ENCODE measurements at regions not wholly inside any gene's neighbourhood (a gene's known extent, or its start where the extent isn't known, plus 50 kb on each side); places are given as distances from the start of the nearest gene placed in this dataset.

DNA sequence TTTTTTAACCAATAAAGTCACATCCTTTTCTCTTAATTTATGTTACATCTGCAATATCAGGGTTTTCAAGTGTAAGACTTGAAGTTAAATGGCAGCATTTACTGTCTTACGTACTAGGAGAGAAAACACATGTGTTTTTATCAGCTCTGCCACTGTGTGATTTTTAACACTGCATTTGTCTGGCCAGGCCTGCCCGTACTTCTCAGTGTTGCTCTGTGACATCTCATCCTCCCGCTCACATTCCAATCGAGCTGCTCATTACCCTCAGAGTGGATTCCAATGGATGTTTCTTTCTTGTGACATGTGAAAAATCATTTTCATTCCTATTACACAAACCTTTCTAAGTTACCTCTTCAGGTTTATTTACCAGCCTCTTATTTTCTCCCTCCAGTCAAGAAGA, 420.3 kb downstream of the FAT4 start:
- no peak for DNase-seq (ENCODE audit: extremely low read depth, low read depth, low spot score)

DNA sequence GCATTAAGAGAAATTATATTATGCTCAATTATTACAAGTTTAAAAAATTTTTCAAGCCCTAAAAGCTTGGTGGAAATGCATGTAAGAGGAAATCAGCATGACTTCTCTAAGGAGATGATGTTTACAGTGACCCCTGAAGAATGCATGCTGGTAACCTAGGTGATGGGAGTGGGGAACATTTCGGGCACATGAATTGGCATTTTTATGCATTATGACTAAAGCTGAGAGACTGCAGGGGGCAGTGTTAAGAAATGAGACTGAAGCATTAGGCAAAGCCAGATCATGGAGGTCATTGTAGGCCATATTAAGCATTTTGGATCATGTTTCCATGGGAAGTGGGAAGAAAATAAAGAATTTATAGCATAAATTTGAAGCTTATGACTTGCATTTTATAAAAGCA, 421.3 kb downstream of the FAT4 start:
- DNase-seq (ENCODE audit: extremely low read depth, low read depth, low spot score): no peak

- peak; percentile 92 for DNase-seq (ENCODE audit: extremely low read depth, low read depth, low spot score)
These were observed 425.0 kb downstream of the FAT4 start for GRCh38 chr4:125739760-125740159.

DNA sequence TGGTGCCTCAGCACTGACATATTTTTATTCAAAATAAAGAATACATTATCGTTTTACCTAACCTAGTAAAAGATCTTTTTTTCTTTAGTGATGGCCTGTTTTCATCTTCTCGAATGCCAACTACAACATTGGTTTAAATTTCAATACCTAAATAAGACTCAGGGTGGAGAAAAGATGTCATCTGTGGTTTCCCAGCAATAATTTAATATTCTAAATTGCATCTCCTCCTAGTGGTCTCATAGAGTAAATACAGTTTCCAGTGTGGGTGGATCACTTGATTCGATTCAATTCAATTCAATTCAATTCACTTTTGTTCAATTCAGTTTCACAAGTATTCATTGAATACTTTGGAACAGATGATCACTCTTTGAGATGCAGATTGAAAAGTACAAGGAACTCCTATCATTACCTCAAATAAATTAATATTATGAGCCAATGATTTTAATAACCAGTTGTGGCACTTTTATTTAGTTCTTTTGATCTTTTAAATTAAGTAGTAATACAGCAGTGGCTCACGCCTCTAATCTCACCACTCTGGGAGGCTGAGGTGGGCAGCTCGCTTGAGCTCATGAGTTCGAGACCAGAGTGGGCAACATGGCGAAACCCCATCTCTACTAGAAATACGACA, 427.2 kb downstream of the FAT4 start:
- DNase-seq (ENCODE audit: extremely low read depth, low read depth, low spot score): no peak

GRCh38 chr4:125744891-125745364, 430.2 kb downstream of the FAT4 start:
- DNase-seq (ENCODE audit: extremely low read depth, low read depth, low spot score): no peak

GRCh38 chr4:125749354-125749753, 434.6 kb downstream of the FAT4 start:
- no peak for DNase-seq (ENCODE audit: extremely low read depth, low read depth, low spot score)

DNA sequence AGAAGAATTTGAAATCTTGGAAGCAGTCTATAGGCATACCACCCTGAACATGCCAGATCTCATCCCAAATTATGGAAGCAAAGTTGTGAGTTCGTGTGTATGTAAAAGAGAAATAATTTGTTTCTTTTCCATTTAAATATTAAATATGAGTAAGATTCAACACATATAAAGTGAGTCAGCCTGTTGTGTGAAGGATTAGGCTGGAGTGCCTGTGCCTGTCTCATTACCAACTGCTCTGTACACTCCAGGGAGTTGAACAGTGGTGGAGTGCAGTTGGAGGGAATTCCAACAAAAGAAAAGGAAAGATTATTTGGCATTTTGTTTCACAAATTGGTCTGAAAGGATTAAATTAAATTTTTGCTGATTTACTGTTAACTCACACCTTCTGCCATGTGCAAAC, 435.6 kb downstream of the FAT4 start:
- no peak for DNase-seq (ENCODE audit: extremely low read depth, low read depth, low spot score)

- no peak for DNase-seq (ENCODE audit: extremely low read depth, low read depth, low spot score)
These were observed 436.2 kb downstream of the FAT4 start for GRCh38 chr4:125750828-125751466.

DNA sequence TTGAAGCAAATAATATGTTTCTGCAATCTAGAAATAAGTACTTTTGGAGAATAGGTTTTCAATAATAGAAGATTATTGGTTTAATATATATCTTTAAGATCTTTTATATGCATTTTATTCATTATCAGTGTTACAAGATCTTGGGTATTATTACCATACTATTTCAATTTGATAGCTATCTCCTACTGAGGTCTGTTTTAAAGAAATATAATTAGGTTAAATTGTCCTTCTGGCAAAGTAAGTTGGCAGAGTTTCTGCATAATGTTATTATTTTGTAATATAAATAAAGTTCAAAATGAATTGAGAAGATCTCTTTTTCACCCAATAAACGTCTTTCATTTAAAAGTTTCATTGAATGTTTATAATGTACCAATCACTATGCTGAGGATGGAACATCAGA, 443.7 kb downstream of the FAT4 start:
- no peak for DNase-seq (ENCODE audit: extremely low read depth, low read depth, low spot score)

DNA sequence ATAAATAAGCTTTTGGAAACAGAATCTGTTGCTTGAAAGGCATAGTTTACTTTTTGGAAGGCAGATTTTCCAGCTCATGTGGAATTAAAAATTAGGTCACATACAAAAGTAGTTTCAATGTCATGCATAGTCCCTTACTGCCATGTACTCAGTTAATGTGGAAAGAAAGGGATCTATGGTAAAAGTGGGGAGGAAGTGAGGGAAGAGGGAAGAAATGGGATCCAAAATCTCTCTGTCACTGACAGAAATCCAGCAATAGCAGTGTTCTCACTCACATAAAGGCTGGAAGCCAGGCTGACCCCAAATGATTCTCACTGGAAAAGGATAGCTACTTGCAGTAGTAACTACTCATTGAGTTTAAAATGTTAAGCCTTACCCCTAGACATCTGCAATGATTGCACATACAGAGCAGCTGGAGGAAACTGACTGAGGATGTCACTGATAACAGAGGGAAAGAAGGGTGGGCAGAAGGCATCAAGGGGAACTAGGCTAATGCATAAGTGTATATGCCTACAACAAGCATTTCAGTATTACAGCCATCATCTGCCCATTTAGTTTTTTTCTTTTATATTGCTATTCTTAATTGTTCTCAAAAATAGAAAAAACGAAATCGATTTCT, 445.6 kb downstream of the FAT4 start:
- no peak for DNase-seq (ENCODE audit: extremely low read depth, low read depth, low spot score)

DNA sequence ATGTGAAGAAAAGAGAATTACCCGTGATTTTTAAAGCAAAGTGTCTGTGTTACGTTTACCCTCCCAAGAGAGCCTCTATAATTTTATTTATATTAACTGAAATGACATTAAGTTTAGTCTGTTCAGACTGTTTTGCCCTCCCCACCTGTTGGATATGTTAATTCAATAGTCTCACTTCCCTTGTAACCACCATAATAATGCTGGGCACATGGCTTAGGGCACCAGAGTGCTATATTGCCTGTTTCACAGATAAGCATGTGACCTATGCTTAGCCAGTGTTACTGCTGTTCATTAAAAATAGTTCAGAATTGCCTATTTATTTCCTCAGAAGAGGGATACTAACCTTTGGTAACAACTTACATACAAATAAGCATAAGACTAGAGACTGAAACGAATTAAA, 446.2 kb downstream of the FAT4 start:
- DNase-seq (ENCODE audit: extremely low read depth, low read depth, low spot score): no peak

- DNase-seq (ENCODE audit: extremely low read depth, low read depth, low spot score): no peak
These were observed 447.8 kb downstream of the FAT4 start for GRCh38 chr4:125762537-125762936.

DNA sequence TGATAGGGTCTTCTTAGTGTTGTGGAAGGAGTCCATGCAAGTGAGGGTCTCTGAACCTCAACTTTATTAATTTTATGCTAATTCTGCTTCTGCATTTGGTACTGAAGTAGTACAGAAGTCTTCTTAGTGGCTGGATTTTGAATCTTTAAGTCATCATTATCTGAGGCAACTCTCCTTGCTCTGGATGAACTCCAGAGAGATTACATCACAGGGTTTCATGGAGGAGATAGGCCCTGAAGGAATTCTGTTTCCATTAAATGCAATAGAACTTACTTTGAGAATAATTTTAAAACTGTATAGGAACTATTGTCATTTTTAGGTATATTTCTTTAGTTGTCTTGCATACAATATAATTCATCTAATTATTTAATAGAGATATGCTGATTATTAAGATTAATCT, 451.2 kb downstream of the FAT4 start:
- no peak for DNase-seq (ENCODE audit: extremely low read depth, low read depth, low spot score)

DNA sequence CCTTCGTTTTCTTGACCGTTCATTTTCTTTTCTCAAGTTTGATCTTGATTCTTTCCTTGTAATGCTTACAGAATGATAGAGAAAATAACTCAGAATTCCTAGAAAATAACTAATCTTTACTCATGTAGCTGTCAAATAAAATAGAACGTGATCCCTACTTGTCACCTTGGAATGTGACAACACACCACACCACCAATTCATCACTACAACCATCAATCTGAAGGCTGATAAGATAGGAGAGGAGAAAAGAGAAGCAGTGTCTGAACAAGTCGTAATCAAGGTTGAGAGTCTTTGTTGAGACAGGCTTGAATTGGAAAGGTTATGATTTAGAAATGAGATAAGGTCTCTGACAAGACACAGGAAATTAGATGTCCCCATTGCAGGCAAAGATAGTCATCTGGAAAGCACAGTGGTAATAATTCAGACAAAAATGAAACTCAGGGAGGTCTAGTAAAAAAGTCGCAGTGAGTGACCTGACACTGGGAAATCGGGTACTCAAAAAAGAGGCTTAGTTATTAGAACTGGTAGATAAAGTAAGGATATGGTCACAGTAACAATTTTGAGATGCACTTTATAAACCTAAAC, 456.2 kb downstream of the FAT4 start:
- DNase-seq (ENCODE audit: extremely low read depth, low read depth, low spot score): no peak

- no peak for DNase-seq (ENCODE audit: extremely low read depth, low read depth, low spot score)
These were observed 457.9 kb downstream of the FAT4 start for GRCh38 chr4:125772680-125773079.

DNA sequence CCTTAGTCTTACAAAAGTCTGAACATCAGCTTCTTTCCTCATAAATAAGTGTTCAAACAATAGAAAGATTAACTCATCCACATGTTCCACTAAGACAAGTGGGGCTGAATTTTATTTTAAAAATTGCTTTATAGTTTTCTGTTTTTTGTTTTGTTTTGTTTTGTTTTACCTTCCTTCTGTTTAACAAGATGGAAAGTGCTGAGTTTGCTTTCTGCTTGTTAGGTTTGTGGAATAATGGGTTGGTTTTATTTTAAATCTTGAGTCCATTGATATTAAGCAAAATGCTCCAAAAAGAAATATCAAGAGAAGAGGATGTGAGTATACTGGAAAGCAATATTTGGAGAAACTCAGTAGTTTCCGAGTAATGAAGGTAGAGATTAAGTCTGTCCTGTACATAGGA, 458.7 kb downstream of the FAT4 start:
- DNase-seq (ENCODE audit: extremely low read depth, low read depth, low spot score): no peak

DNA sequence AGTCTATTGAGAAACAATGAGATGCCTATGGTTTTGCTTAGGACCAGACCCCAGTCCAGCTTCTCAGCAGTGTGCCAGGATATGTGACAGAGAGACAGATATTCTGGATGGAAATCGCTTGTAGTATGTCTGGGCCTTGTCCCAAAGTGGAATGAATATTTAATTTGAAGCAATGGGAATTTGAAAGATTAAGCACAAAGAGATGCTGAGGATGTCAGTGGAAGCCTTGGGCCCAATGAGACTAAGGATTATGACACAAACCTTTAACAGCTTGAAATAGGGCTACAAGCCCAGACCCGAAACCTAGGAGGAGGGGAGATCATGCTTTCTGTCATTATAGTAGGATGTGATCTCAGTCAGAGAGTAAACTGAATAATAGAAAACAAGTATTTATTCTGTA, 459.2 kb downstream of the FAT4 start:
- no peak for DNase-seq (ENCODE audit: extremely low read depth, low read depth, low spot score)

DNA sequence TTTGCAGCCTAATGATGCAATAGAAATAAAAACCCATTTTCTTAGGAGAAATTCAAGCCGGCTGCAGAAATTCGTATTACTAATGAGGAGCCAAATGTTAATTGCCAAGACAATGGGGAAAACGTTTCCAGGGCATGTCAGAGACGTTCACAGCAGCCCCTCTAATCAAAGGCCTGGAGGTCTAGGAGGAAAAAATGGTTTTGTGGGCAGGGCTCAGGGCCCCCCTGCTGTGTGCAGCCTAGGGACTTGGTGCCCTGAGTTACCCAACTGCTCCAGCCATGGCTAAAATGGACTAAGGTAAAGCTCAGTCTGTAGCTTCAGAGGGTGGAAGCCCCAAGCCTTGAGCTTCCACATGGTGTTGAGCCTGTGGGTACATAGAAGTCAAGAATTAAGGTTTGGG, 461.4 kb downstream of the FAT4 start:
- DNase-seq (ENCODE audit: extremely low read depth, low read depth, low spot score): no peak

- DNase-seq (ENCODE audit: extremely low read depth, low read depth, low spot score): no peak
These were observed 465.4 kb downstream of the FAT4 start for GRCh38 chr4:125780164-125780563.

GRCh38 chr4:125780747-125781146, 466.0 kb downstream of the FAT4 start:
- no peak for DNase-seq (ENCODE audit: extremely low read depth, low read depth, low spot score)

DNA sequence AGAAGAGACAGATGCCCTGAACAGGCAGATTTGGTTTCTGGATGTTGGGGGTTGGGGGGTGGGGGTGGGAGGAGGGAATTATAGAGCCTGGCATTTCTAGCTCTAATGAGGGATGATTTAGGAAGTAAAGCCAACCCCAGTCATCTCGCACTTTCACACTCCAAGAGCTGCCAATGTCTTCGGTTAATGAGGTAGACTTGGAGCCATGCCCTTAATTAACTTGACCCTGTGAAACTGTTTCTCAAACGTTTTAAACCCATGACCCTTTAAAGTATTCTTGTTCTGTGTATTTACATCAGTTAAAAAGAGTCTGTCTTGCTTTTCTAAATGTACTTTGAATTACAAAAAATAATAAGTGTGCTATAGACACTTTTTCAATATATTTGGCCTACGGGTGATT, 466.9 kb downstream of the FAT4 start:
- no peak for DNase-seq (ENCODE audit: extremely low read depth, low read depth, low spot score)

- DNase-seq (ENCODE audit: extremely low read depth, low read depth, low spot score): no peak
These were observed 470.0 kb downstream of the FAT4 start for GRCh38 chr4:125784741-125785140.
